ENCODE measurements at regions not wholly inside any gene's neighbourhood (a gene's known extent, or its start where the extent isn't known, plus 50 kb on each side); places are given as distances from the start of the nearest gene placed in this dataset.

- Histone ChIP-seq H3K36me3 (ENCODE audit: low read depth, low read length) (no peaks in the 10 kb centered on the region), H3K9ac (ENCODE audit: low read length) (peak overlapping the region; percentile 52), H3K27ac (ENCODE audit: low read length) (peak overlapping the region; percentile 87), H3K9me2 (replicated peaks; ENCODE audit: low read length) (no peaks in the 10 kb centered on the region), H3K4me3 (ENCODE audit: low read length) (peak overlapping the region; percentile 20; the same call in 1 of the 2 replicates), H2AFZ (ENCODE audit: low read length) (peak overlapping the region; percentile 16), H3K4me1 (ENCODE audit: insufficient read depth, low read length) (peaks cover 39% of the 10 kb centered on the region), H3K79me2 (ENCODE audit: low read length) (no peaks in the 10 kb centered on the region), H3K9me3 (ENCODE audit: low read length) (no peaks in the 10 kb centered on the region), H3F3A (ENCODE audit: low read length, unreplicated experiment) (no peaks in the 10 kb centered on the region), H3K27me3 (ENCODE audit: low read length) (no peaks in the 10 kb centered on the region), H4K20me1 (ENCODE audit: low read length) (no peaks in the 10 kb centered on the region), H3K4me2 (ENCODE audit: low read length) (peak overlapping the region; percentile 66)
- TF ChIP-seq, protein P1, sequence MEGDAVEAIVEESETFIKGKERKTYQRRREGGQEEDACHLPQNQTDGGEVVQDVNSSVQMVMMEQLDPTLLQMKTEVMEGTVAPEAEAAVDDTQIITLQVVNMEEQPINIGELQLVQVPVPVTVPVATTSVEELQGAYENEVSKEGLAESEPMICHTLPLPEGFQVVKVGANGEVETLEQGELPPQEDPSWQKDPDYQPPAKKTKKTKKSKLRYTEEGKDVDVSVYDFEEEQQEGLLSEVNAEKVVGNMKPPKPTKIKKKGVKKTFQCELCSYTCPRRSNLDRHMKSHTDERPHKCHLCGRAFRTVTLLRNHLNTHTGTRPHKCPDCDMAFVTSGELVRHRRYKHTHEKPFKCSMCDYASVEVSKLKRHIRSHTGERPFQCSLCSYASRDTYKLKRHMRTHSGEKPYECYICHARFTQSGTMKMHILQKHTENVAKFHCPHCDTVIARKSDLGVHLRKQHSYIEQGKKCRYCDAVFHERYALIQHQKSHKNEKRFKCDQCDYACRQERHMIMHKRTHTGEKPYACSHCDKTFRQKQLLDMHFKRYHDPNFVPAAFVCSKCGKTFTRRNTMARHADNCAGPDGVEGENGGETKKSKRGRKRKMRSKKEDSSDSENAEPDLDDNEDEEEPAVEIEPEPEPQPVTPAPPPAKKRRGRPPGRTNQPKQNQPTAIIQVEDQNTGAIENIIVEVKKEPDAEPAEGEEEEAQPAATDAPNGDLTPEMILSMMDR (conservative IDR thresholded peaks at IDR 0.05; ENCODE audit: low read depth, low read length) = peak; percentile 83
- no peak for TF ChIP-seq EZH2 (IDR thresholded peaks at IDR 0.05; ENCODE audit: low read length, unreplicated experiment)
- no TSS peak for BruUV-seq (replicated peaks)
- POLR2A ChIA-PET (ENCODE audit: unreplicated experiment) = interaction anchor here (0.6 kb wide), 1 partner anchor 425 kb away, joined by 4 read pairs; no protein-coding TSS in a partner anchor
- intact Hi-C loops (cut with micrococcal nuclease) = loop anchor here (2.0 to 5.0 kb wide), 2 partner anchors 76 to 509 kb away; no protein-coding TSS in a partner anchor
- CTCF ChIA-PET = interaction anchor here (0.8 kb wide), 2 partner anchors 431 to 506 kb away, joined by 3 to 4 read pairs; no protein-coding TSS in a partner anchor
- DNase-seq = peak; percentile 68
- peak; percentile 37; the same call in 1 of the 2 replicates for ATAC-seq
Observed at GRCh38 chr20:57061051-57061900, 205.2 kb downstream of the BMP7 start.

- Histone ChIP-seq H3K36me3 (ENCODE audit: low read depth, low read length) (no peaks in the 10 kb centered on the region), H3K9me3 (ENCODE audit: low read length) (no peaks in the 10 kb centered on the region), H3K27me3 (ENCODE audit: low read length) (no peaks in the 10 kb centered on the region), H3K4me2 (ENCODE audit: low read length) (no peak overlapping the region), H3K79me2 (ENCODE audit: low read length) (no peaks in the 10 kb centered on the region), H4K20me1 (ENCODE audit: low read length) (no peaks in the 10 kb centered on the region), H3K9ac (ENCODE audit: low read length) (no peak overlapping the region), H3K9me2 (replicated peaks; ENCODE audit: low read length) (no peaks in the 10 kb centered on the region), H2AFZ (ENCODE audit: low read length) (no peak overlapping the region), H3K4me1 (ENCODE audit: insufficient read depth, low read length) (peaks cover 34% of the 10 kb centered on the region), H3K4me3 (ENCODE audit: low read length) (no peak overlapping the region), H3F3A (ENCODE audit: low read length, unreplicated experiment) (no peaks in the 10 kb centered on the region), H3K27ac (ENCODE audit: low read length) (no peak overlapping the region)
- DNase-seq (no peak), ATAC-seq (no peak)
- TF ChIP-seq EZH2 (IDR thresholded peaks at IDR 0.05; ENCODE audit: low read length, unreplicated experiment) = no peak
- TF ChIP-seq EZH2phosphoT487 (IDR thresholded peaks at IDR 0.05; ENCODE audit: borderline replicate concordance, low read length) = no peak
- TF ChIP-seq, protein P1 (conservative IDR thresholded peaks at IDR 0.05; ENCODE audit: low read depth, low read length) = no peak
- no TSS peak for BruUV-seq (replicated peaks)
- intact Hi-C loops (cut with micrococcal nuclease) = loop anchor here (5.0 kb wide), 1 partner anchor 510 kb away; no protein-coding TSS in a partner anchor
- POLR2A ChIA-PET (ENCODE audit: unreplicated experiment) = no interaction called here
- CTCF ChIA-PET = no interaction called here
Observed at GRCh38 chr20:57062241-57062640, 204.2 kb downstream of the BMP7 start.

Measured in PC-3 (cell line).